ENCODE measurements at regions not wholly inside any gene's neighbourhood (a gene's known extent, or its start where the extent isn't known, plus 50 kb on each side); places are given as distances from the start of the nearest gene placed in this dataset.

- TF ChIP-seq CTCF (IDR thresholded peaks at IDR 0.05) (no peak), ZFX (IDR thresholded peaks at IDR 0.05; ENCODE audit: borderline replicate concordance) (no peak)
Measured at GRCh38 chr9:115632391-115632790, 514.4 kb upstream of the TNC start.

All from 22Rv1 (cell line).